Gastroesophageal sphincter (tissue), 3 donors: ENCODE measurements at regions not wholly inside any gene's neighbourhood (a gene's known extent, or its start where the extent isn't known, plus 50 kb on each side); places are given as distances from the start of the nearest gene placed in this dataset.

Source experiments
- CTCF ChIP-seq, 4 experiments: fragments of 200-600 bp in 2 of 4; fragments of 450-650 bp in 2 of 4; sonication (generic) in 1 of 4; IDR thresholded peaks; one replicate each; pipeline ENCODE4 v1.5.1; 2017 to 2019; ENCODE audit warnings: antibody characterized with exemption in 4 of 4, mild to moderate bottlenecking in 2 of 4, moderate library complexity in 2 of 4
- EP300 ChIP-seq: sonication (generic); formaldehyde crosslinking; IDR thresholded peaks from one replicate; pipeline ENCODE4 v1.6.1; 2017; ENCODE audit warnings: antibody characterized with exemption, mild to moderate bottlenecking
- POLR2A ChIP-seq, 2 donors: fragments of 450-650 bp; IDR thresholded peaks; one replicate each; pipeline ENCODE4 v1.6.1; 2017; ENCODE audit warnings: antibody characterized with exemption in 2 of 2, mild to moderate bottlenecking in 2 of 2, moderate library complexity in 1 of 2
- POLR2AphosphoS5 ChIP-seq: sonication (generic); formaldehyde crosslinking; IDR thresholded peaks from one replicate; pipeline ENCODE4 v1.6.1; 2017; ENCODE audit warnings: antibody characterized with exemption

GRCh38 chr6:155684416-155685196 lies 229.0 kb upstream of the NOX3 start:
- TF ChIP-seq CTCF (IDR thresholded peaks at IDR 0.05) (no peak), POLR2A (IDR thresholded peaks at IDR 0.05) (no peak), EP300 (no peak), POLR2AphosphoS5 (no peak)
